Activated naive CD4-positive, alpha-beta T cell treated with anti-CD3 and anti-CD28 coated beads, Interleukin-2, amount 50 U/mL, for 72 hours (primary cell): ENCODE measurements at regions not wholly inside any gene's neighbourhood (a gene's known extent, or its start where the extent isn't known, plus 50 kb on each side); places are given as distances from the start of the nearest gene placed in this dataset.

Experiments used
- ATAC-seq, 2 donors: fragments of 150-1000 bp; cut with Tn5 transposase; 2 replicates each; pipeline ENCODE4 v1.10.0; 2021; ENCODE audit warnings: mild to moderate bottlenecking in 2 of 2, moderate library complexity in 2 of 2
- DNase-seq, 2 donors: peaks; one replicate each; pipeline ENCODE4 v3.0.0; 2021 to 2022; ENCODE audit warnings: low spot score in 2 of 2
- H3K27ac Mint-ChIP-seq, 2 donors: one replicate each; pipeline ENCODE4 v1.8.0; 2022; ENCODE audit warnings: mild to moderate bottlenecking in 2 of 2, mixed read lengths in 2 of 2
- H3K36me3 Mint-ChIP-seq, 2 donors: one replicate each; pipeline ENCODE4 v1.8.0; 2022; ENCODE audit warnings: mixed read lengths in 2 of 2
- H3K9me3 Mint-ChIP-seq, 2 donors: one replicate each; pipeline ENCODE4 v1.8.0; 2022; ENCODE audit warnings: mixed read lengths in 2 of 2

DNA sequence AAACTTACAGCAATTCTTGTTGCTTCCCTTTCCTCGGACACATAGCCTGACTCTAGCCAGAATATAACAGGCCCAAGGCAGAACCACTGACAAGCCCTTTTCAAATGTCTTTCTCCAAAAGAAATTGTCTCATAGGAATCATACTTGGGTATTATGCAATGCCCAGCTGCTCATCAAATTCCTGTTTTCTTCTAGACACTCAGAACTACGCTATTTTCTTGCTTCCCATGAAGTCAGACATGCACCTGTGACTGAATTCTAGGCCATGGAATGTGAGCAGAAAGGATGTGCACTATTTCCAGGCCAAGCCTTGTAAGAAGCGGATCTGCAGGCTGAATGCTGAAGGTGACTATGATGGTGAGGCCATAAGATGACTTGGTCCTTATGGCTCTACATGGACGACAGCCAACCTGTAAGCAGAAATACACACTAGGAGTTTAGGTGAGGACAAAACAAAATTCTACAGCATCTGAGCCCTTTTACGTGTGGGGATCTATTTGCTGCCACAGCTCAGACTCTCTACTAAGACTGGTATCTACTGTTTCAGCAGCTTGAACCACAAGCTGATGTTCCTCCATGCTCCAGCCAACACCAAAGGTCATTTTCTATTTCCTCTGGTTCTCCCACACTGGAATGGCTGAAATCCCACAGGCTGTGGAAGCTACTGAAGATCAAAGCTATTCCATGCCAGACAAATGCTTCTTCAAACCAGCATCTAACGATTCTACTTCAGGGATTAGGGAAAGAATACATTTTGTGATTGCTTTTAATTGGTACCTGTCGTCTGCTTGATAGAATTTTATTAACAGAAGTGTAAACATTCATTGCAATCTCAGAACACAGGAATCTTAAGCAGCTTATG lies 378.7 kb downstream of the RBM43 start:
- no peak for ATAC-seq
- Mint-ChIP-seq H3K36me3 (no peaks in the 10 kb centered on the region), H3K27ac (no peak overlapping the region), H3K9me3 (peaks cover 6 to 8% of the 10 kb centered on the region in 2 donors)
- DNase-seq: no peak

DNA sequence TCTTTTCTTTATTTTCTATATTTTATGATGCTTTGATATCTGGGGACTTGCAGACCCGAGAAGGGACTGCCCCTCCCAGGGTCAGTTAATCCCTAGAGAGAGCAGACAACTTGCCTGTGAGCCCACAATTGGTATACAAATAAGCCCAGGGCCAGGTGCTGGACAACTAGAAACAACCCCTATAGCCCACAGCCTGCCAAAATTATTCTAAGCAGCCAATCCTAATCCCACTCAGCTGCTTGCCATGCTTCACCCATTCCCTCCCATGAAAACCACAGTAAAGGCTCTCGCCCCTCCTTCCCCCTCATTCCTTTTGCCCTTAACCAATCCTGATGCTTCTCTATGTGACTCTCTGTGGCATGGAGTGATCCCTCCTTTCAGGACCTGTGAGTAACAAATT lies 380.7 kb downstream of the RBM43 start:
- no peak for DNase-seq
- peaks cover 6 to 8% of the 10 kb centered on the region in 2 donors for H3K9me3 Mint-ChIP-seq
- ATAC-seq: no peak
- no peaks in the 10 kb centered on the region for H3K36me3 Mint-ChIP-seq
- no peak overlapping the region for H3K27ac Mint-ChIP-seq

DNA sequence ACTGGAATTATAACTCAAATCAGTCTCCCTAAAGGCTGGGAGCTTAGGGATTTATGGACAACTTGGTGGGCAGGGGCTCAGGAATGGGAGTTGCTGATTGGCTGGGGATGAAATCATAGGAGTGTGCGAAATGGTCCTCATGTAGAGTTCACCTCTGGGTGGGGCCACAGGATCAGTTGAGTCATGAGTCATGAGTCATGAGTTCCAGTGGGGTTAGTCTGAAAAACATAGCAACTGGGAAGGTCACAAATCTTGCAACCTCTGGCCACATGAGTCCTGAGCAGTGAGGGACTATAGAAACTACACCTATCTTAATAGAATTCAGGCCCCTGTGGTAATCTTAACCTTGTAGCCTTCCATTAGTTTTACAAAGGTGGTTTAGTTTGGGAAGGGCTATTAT lies 383.3 kb downstream of the RBM43 start:
- ATAC-seq: peak; percentile 28 to 61
- no peaks in the 10 kb centered on the region for H3K36me3 Mint-ChIP-seq
- DNase-seq: no peak
- H3K27ac Mint-ChIP-seq: no peak overlapping the region
- no peaks in the 10 kb centered on the region for H3K9me3 Mint-ChIP-seq

DNA sequence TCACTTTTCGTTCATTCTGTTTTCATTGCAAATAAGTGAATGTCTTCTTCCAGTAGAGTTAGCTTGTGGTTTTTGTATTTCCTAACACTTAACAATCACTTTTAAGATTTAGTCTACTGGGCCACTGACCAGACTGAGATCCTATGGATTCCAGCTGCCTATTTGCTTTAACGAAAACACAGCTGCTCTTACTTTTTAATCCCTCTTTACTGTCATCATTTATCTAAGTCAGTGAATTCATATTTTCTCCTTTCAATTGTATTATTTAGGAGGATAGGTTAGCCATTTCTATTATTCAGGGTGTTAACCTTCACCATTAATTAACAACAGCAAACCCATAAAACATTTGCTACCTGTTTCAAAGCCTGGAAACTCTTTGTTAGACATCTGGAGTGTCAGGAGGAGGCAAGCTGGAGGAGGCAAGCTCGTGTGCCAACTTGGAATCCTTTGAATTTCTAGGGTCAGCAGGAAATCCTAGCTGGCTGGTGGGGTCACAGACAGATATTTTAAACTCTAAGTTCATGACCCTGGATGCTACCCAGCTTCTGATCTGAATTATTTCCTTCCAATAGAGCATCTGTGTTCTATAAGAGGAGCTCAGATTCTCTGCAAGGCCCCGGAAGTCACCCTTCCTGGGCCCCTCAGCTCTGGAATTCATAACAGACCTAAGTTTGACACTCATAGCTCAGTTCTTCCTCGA lies 385.3 kb downstream of the RBM43 start:
- no peaks in the 10 kb centered on the region for H3K36me3 Mint-ChIP-seq
- no peaks in the 10 kb centered on the region for H3K9me3 Mint-ChIP-seq
- no peak for ATAC-seq
- no peak for DNase-seq
- H3K27ac Mint-ChIP-seq: no peak overlapping the region

DNA sequence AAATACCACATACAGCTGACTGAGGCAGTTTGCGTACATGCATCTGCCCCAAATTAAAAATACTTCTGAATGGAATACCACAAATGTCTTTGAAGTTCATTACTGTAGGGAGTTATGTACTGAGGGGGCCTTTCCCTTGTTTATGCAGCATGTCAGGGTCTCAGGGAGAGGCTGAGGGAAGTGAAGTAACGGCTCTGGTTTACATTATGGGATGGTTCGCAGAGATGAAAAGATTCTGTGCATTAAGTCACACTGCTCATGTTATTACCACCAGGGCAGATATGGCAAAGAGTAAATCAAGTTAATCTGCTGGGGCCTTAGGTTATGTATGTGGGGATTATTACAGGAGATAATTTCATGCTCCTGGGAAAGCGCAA lies 385.9 kb upstream of the RND3 start:
- Mint-ChIP-seq H3K27ac (no peak overlapping the region), H3K36me3 (no peaks in the 10 kb centered on the region), H3K9me3 (peaks cover 0 to 5% of the 10 kb centered on the region in 2 donors)
- DNase-seq (no peak), ATAC-seq (no peak)

DNA sequence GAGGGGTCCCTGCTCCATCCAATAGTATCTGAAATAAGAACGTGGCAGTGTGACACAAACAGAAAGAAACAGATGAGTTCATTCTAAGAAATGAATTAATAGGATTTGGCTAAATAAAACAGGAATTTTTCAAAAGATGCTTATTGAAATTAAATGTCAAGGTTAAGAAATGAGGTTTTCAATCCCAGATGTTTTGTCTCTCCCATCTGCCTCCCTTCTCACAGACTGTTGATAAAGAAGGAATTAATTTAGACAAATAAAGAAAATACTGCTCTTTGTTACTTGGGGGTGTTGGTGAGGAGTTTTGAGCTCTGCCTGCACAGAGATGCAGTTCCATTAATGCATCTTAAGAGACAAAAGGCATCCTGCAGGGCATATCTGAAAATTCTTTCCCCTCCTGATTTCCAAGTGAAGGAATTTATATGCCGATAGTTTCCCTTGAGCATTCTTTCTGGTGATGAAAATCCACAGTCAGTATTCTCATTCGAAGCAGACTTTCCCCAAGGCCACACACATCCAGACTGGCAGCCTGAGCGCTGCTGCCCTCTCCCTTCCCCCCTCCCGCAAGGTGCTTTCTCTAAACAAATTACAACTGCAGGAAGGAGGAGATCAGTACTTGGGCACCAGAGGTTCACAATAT lies 385.4 kb upstream of the RND3 start:
- Mint-ChIP-seq H3K36me3 (no peaks in the 10 kb centered on the region), H3K27ac (no peak overlapping the region), H3K9me3 (peaks cover 0 to 9% of the 10 kb centered on the region in 2 donors)
- DNase-seq: no peak
- no peak for ATAC-seq

DNA sequence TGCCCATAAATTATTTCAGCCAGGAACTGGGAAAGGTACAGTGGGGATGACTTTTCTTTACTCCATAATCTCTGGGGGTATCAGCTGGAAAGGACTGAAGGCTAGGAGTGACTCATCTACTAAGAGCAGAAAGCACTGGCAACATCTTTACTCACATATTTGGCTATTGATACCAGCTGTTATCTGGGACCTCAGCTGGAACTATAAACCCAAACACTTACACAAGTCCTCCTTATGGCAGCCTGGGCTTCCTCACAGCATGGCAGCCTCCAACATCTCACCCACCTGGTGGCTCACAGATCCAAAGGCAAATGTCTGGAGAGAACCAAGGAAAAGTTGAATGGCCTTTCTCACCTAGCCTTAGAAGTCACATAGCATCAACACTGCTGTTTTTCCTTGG lies 379.0 kb upstream of the RND3 start:
- no peaks in the 10 kb centered on the region for H3K36me3 Mint-ChIP-seq
- peaks cover 6 to 14% of the 10 kb centered on the region in 2 donors for H3K9me3 Mint-ChIP-seq
- no peak overlapping the region for H3K27ac Mint-ChIP-seq
- ATAC-seq (no peak), DNase-seq (no peak)

DNA sequence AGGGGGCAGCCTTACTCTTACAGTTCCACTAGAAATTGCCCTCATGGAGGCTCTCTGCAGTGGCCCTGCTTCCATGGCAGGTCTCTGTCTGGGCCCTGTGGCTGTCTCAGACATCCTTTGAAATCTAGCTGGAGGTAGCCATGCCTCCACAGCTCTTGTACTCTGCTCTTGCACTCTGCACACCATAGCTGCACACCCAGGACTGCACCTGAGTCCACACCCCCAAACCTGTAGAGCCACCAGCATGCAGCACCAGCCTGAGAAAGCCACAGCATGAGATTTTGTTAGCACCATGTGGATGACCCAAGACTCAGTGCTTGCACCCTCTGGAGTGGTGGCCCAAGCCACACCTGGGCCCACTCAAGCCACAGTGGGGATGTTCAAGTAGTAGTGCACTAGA lies 376.2 kb upstream of the RND3 start:
- no peak for ATAC-seq
- H3K27ac Mint-ChIP-seq: peak overlapping the region in 1 of 2 donors; percentile 23
- H3K36me3 Mint-ChIP-seq: no peaks in the 10 kb centered on the region
- peaks cover 6 to 10% of the 10 kb centered on the region in 2 donors for H3K9me3 Mint-ChIP-seq
- no peak for DNase-seq

DNA sequence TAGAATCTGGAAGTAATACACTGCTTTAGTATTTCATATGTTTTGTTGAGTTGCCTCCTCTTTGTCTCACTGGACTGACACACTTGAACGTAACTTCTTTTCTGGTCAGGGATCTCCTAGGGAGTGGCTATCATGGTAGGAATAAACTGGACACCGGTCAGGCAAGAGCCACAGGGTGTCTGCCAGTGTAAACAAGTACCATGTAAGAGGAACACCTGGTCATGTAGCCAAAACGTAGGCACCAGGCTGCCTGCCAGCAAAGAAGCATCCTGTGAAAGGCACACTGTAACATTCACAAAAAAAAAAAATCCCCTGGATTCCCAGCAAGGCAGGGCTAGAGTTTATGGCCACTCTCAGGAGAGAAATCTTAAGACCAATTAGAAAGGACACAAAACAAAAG lies 372.8 kb upstream of the RND3 start:
- no peak for ATAC-seq
- DNase-seq: no peak
- Mint-ChIP-seq H3K36me3 (no peaks in the 10 kb centered on the region), H3K27ac (no peak overlapping the region), H3K9me3 (peaks cover 6% of the 10 kb centered on the region in 2 donors)

DNA sequence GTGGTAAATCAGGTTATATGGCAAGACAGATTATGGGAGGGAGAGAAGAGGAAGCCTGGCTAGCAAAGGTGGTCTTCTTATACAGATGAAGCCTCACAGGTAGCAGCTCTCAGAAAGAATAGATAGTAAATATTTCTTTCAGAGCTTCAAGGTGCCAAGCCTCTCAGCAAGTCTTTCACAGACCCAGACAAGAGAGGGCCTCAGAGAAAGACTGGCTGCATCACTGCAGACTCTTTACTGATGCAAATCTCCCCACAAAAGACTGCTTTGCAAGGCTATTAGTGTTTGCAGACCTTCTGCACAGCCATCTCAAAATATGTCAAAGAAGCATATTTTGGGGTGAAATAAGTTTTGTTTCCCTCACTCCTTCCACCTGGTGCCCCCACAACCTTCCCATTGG lies 372.4 kb upstream of the RND3 start:
- Mint-ChIP-seq H3K36me3 (no peaks in the 10 kb centered on the region), H3K27ac (no peak overlapping the region), H3K9me3 (peaks cover 4 to 5% of the 10 kb centered on the region in 2 donors)
- DNase-seq (no peak), ATAC-seq (no peak)

DNA sequence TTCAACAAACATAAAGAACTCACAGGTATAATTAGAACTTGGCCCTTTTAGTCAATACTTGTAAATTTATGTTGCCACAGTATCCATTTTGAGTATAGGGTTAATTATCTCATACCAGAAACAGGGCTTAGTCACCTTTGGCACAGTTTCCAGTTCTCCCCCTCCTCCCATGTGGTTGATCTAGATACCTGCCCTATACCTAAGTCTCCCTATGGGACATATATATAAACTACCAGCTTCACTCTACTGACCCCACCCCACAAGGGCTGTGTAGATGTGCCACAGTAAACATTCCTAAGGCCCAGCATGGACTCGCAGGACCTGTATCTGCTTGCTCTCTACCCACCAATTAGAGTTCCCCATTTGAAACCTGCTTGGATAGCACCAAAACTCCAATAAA lies 371.7 kb upstream of the RND3 start:
- no peaks in the 10 kb centered on the region for H3K36me3 Mint-ChIP-seq
- ATAC-seq: no peak
- no peaks in the 10 kb centered on the region for H3K9me3 Mint-ChIP-seq
- H3K27ac Mint-ChIP-seq: no peak overlapping the region
- no peak for DNase-seq

DNA sequence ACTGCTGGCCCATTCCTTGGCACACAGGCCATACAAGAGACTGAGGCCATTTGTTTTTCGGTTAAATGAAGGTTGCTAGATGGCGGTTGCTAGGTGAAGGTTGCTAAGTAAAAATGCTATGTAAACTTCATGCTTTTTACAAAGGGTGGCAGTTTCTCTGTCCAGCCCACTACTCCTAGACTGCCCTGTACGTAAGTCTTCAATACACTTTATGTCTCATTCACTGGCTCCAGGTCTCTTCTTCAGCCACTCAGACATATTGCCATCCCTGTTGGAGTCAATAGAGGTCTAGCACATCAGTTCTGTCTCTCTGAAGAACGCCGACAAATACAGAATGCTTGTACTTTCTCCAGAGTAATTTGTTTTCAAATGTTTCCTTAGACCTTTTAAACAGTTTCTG lies 370.9 kb upstream of the RND3 start:
- Mint-ChIP-seq H3K9me3 (peaks cover 0 to 4% of the 10 kb centered on the region in 2 donors), H3K27ac (no peak overlapping the region), H3K36me3 (no peaks in the 10 kb centered on the region)
- DNase-seq (no peak), ATAC-seq (no peak)

DNA sequence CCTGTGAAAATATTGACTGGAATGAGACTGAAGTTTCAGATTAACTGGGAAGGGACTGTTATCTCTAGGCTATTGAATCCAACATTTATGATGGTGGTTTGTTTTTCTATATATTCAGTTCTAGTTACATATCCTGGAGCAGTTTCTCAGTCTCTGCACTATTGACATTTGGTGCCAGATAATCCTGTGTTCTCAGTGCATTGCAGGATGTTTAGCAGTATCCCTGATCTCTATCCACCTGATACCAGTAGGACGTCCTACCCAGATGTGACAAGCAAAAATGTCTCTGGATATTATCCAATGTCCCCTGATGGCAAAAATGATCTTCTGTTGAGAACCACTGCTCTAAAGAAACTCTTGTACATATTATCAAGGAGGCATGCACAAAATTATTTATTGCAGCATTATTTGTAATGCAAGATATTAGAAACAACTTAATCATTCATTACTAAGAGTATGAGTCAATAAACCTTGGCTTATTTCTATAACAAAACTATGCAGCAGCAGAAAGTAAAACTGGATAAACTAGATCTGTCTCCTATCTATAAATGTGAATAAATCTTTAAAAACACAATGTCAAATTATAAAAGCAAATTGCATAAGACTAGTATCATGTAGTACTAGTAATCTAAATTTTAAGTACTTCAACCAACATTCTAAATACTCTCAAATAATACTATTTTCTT lies 369.3 kb upstream of the RND3 start:
- Mint-ChIP-seq H3K27ac (no peak overlapping the region), H3K9me3 (peaks cover 0 to 4% of the 10 kb centered on the region in 2 donors), H3K36me3 (no peaks in the 10 kb centered on the region)
- DNase-seq (no peak), ATAC-seq (no peak)

DNA sequence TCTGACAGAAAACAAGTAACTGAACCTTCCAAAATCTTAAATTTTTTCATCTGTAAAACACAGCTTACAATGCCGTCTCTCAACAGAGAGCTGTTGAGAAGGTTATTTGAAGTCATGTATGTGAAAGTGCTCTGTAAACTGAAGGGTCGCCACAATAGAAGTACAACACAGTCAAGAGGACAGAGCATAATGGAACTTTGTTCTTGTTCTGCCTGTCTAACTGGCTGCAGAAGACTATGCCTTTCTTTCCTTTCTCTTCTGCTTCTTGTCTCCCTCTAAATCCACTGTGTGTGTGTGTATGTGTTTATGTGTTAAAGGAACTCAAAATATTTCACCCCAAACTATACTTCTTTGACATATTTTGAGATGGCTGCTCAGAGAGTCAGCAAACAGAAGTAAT lies 365.8 kb upstream of the RND3 start:
- Mint-ChIP-seq H3K27ac (no peak overlapping the region), H3K9me3 (peaks cover 0 to 7% of the 10 kb centered on the region in 2 donors), H3K36me3 (no peaks in the 10 kb centered on the region)
- DNase-seq (no peak), ATAC-seq (no peak)

DNA sequence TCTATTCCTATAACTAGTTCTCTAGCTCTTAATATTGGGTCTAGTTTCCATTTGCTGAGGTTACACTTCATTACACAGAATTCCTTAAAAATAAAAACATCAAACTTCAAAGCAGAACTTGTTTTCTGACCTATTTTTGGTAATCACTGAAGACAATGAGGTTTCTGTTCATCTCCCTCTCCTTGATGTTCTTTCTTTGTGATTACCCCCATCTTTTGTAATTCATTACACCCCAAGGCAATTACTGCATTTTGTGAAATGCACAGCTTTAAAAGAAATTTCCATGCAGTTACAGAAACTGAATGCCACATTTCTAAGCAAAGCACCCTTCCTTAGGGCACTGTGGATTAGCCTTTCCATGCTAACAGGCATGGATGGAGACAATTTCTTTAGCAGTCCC lies 363.2 kb upstream of the RND3 start:
- no peak for DNase-seq
- peaks cover 0 to 7% of the 10 kb centered on the region in 2 donors for H3K9me3 Mint-ChIP-seq
- ATAC-seq: no peak
- H3K27ac Mint-ChIP-seq: no peak overlapping the region
- H3K36me3 Mint-ChIP-seq: no peaks in the 10 kb centered on the region

DNA sequence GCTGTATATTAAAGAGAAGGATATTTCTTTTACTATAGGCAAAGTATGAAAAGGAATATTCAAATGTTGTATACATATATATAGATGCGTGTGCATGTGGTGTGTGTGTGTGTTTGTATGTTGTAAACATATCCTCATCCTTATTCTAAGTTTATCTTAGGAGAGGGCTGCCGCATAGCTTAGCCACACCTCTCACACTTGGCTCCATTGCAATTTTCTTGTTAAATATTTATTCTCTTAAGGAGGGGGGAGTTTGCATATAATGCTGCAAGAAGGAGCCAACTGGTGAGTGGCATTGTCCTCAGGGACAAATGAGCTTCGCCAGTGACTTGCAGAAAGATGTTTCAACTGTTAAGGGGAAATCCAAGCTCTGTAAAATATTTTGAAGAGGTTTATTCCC lies 360.1 kb upstream of the RND3 start:
- no peak for ATAC-seq
- Mint-ChIP-seq H3K9me3 (peaks cover 0 to 6% of the 10 kb centered on the region in 2 donors), H3K27ac (no peak overlapping the region), H3K36me3 (no peaks in the 10 kb centered on the region)
- DNase-seq: no peak

DNA sequence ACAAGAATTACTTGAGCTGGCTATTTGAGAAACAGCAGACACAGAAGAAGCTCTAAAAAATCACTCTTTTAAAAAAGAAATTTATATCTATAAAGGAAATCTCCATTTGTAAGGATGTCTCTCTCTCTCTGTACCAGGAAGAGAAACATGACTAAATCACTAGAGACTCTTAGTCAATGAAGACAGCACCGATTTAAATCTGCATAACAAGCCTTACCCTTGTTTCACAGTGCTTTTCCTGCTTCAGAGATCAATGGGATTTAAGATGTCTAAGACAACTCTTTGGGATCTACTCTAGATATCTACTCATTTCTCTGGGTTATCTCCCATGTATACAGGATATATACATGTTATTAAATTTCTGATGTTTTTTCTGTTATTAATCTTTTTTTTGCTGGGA lies 359.2 kb upstream of the RND3 start:
- no peak overlapping the region for H3K27ac Mint-ChIP-seq
- H3K9me3 Mint-ChIP-seq: peaks cover 0 to 11% of the 10 kb centered on the region in 2 donors
- H3K36me3 Mint-ChIP-seq: peaks cover 0 to 5% of the 10 kb centered on the region in 2 donors
- ATAC-seq (no peak), DNase-seq (no peak)
